Right ventricle myocardium superior (tissue), 1 donor: ENCODE measurements at regions not wholly inside any gene's neighbourhood (a gene's known extent, or its start where the extent isn't known, plus 50 kb on each side); places are given as distances from the start of the nearest gene placed in this dataset.
"Not testable (repeated sequence)": the region's sequence is repeated elsewhere in the genome, so short reads cannot be mapped to it uniquely, and the experiment has no call there.

Experiments
- ATAC-seq: fragments of 200-7000 bp; cut with Tn5 transposase; one replicate; pipeline ENCODE4 v1.9.1; 2020; ENCODE audit warnings: mild to moderate bottlenecking; ENCODE audit not compliant: poor library complexity
- DNase-seq: peaks from one replicate; pipeline ENCODE4 v3.0.0-alpha.2; 2020
- intact Hi-C: fragments of 100-400 bp; cut with DNase I; formaldehyde crosslinking; loops from one replicate; pipeline ENCODE4 v1.11.2; 2022
- donor health status: DM: no; HTN: yes; CAD: no; lungs with severe emphysema.

DNA sequence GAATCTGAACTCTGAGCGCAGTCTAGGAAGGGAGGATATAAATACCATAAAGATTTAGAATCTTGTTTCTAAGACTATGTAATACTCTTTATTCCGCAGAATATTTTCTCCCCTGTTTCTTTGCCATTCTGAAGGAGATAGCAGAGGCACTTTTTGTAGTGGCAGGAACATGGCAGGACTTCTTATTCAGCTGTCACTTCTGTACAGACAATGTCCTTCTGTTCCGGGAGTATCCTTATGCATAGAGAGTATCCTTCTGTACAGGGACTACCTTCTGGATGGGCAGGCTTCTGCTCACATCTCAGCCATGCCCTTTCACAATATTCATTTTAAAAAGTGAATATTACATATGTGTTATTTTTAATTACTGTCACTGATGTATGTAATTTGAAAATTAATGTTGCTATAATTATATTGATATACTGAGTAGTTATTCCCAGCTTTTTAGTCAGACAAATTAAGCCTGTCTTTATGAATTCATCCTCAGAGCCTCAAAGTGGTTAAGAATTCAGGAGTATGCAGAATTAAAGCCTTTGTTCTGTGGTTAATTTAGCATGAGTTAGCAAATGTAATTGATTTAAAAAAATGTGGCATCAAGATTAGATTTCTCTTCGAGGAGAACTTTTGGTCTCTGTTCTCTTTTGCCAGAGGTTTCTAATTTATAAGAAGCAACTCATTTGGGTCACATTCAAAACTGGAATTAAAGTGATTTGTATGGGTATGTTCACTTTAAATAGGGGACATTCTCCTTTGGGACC lies 174.4 kb downstream of the FHIP1A start:
- DNase-seq = no peak
- intact Hi-C loops = no loop called here

GRCh38 chr4:151584101-151584500 lies 175.1 kb downstream of the FHIP1A start:
- no peak for DNase-seq
- ATAC-seq = no peak
- intact Hi-C loops = no loop called here

More for the DNA sequence above, 174.4 kb downstream of the FHIP1A start:
- no peak for ATAC-seq

- DNase-seq, intact Hi-C loops, ATAC-seq: not testable (repeated sequence)
Measured at GRCh38 chr4:151595629-151596028, 165.2 kb downstream of the GATB start.

DNA sequence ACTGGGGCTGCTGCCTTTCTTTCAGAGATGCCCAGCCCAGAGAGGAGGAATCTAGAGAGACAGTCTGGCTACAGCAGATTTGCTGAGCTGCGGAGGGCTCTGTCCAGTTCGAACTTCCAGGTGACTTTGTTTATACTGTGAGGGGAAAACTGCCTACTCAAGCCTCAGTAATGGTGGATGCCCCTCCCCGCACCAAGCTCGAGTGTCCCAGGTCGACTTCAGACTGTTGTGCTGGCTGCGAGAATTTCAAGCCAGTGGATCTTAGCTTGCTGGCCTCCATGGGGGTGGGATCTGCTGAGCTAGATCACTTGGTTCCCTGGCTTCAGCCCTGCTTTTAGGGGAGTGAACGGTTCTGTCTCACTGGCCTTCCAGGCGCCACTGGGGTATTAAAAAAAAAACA lies 163.1 kb downstream of the GATB start:
- DNase-seq, ATAC-seq, intact Hi-C loops: not testable (repeated sequence)

DNA sequence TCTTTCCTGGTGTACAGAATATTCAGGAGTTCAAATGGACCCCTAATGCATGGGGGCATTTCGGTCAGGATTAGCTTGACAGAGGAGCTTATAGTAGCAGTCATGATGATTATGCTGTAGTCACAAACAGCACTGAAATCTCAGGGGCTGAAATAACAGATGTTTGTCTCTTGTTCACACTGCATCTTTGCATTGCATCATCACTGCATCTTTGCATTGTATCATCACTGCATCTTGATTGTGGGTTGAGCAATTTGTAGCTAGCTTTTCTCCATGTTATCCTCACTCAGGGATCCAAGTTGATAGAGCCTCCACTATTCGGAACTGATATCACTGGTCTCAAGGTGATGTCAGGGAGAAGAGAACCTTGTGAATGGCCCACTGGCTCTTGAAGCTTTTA lies 160.9 kb downstream of the GATB start:
- intact Hi-C loops = no loop called here
- ATAC-seq (no peak), DNase-seq (no peak)

- DNase-seq (no peak), ATAC-seq (no peak)
- intact Hi-C loops = no loop called here
Measured at GRCh38 chr4:151600432-151600831, 160.4 kb downstream of the GATB start.

DNA sequence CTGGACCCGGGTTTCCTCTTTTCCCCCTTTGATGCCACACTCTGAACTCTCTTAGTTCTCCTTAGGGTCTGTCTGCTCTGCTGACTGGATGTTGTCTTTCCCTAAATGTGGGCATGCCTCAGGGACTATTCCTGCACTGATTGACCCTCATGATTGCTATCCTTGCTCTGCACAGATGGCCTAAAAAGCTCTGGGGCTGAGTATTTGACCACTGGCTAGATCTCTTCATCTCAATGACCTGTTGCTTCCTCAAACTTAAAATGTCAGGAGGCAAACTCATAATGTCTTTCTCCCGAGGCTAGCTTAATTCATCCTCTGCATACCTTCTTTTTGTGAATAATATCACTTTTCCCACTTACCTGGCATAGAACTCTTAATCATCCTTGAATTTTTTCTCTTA lies 157.4 kb downstream of the GATB start:
- intact Hi-C loops = no loop called here
- no peak for ATAC-seq
- no peak for DNase-seq

DNA sequence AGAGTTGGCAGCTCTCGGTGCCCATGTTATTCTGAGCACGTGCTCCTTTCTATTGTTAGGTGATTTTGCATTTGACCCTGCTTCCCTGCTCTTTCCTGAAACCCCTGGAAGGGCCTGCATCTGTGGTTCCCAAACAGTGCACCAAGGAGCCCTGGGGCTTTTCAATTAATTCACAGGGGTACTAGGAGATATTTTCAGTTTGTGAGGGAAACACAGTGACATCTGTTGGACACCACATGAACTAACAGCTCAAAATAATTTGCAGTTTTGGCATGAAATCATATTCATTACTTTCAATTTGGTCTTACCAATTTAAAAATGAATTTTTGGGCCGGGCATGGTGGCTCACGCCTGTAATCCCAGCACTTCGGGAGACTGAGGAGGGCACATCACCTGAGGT lies 156.6 kb downstream of the GATB start:
- intact Hi-C loops = no loop called here
- ATAC-seq (no peak), DNase-seq (no peak)

DNA sequence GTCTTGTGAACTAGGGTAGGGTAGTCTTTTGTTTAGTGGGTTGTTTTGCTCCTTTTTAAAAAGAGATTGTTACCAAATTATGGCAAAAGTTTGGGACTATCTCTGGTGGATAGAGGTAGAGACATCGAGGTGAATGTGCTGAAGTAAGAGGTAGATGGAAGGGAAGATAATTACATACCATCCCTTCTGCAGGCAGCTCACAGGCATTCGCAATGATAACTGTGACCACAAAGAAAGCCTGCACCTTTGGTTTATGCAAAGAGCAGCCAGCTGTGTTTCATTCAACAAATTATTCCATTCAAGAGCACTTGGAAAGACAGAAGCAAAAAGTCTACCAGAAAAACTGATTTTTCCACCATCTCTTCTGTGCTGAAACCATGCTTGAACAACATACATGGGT lies 155.6 kb downstream of the GATB start:
- intact Hi-C loops = no loop called here
- ATAC-seq (no peak), DNase-seq (no peak)

GRCh38 chr4:151606061-151606460 lies 154.7 kb downstream of the GATB start:
- DNase-seq (no peak), ATAC-seq (peak; percentile 74)
- intact Hi-C loops = no loop called here

DNA sequence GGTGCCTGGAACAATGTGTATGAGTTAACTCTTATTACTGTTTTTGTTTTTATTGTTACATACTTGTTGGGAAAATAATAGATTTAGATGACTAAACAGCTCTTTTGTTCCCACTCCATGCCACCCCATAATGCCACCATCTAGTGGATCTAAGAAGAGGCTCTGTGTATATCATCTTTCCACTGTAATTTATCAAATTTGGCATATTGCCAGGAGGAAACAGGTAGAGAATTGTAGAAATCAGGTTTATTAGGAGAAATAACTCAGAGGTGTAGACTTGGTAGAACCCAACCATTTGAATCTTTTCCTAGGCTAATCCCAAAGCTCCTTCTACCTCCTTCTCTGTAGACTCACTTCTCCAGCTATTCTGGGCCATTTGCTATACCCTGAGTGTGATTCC lies 150.6 kb downstream of the GATB start:
- DNase-seq (no peak), ATAC-seq (no peak)
- intact Hi-C loops = no loop called here

DNA sequence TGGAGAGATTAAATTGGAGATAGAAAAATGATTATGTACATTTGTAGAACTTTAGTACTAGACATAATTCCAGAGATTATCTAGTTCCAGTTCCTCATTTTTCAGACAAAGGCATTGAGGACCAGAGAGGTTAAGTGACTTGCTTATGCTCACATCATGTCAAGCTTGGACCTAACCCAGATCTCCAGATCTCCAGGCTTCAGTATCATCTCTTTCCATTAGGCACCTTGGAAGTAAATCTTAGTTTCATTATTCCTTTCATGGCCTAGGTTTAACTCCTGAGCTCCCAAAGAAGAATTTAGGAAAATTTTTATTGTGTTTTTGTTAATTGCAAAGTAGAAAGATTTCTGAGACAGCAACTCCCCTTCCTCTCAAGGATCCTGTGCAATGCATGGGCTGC lies 148.8 kb downstream of the GATB start:
- intact Hi-C loops = no loop called here
- ATAC-seq (no peak), DNase-seq (no peak)

DNA sequence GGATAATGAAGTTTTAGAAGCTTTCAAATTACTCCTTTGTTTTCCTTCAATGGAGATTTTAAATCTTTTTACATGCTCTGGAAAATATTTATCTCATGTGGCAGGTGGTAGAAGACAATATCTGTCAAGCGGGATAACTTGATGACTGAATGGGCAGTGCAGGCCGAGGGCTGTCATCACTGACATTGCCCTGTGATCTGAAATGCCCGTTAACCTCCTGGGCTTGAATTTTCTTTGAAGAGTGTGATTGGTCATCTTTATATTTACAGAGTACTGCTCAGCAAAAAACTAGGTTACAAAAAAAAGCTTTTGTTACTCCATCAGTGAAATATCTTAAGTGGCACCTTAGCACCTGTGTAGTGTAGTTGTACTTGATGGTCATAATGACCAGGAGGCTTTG lies 147.5 kb downstream of the GATB start:
- intact Hi-C loops = no loop called here
- DNase-seq (no peak), ATAC-seq (no peak)

DNA sequence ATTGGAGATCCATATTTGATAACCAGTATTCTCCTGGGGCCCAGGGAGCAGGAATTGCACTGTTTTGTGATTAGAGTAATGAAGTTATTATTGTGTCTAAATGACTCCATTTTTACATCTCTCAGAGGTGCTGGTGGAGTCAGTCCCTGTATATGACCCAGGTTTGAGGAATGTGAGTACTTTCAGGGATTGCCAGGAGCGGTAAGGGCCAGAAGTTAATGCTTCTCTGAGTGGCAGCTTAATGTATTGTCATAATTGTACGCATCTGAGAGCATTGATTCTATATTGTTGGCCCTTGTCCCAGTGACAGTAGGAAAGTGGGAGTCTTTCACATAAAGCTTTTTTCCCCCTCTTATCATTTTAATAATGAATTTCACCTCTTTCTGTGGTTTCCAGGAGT lies 146.2 kb downstream of the GATB start:
- DNase-seq (no peak), ATAC-seq (no peak)
- intact Hi-C loops = no loop called here

DNA sequence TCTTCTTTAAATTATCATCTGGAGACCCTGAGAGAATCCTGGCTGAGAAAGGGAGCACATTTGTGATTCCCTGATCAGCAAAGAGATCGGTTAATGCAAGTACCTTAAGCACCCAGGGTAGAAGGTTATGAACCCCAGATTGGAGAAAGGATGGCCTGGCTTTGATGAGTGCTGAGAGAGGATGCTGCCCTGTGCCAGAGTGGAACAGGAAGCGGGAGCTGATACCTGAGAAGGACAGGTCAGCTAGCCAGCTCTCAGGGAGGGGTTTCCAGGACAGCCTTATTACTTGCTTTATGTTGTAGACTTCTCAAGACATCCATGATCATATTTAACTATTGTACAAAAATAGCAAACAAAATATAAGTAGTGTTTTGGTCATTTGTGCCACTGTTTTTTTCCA lies 141.9 kb downstream of the GATB start:
- no peak for DNase-seq
- ATAC-seq = no peak
- intact Hi-C loops = no loop called here

GRCh38 chr4:151620066-151620465 lies 140.7 kb downstream of the GATB start:
- ATAC-seq (no peak), DNase-seq (no peak)
- intact Hi-C loops = no loop called here
